ENCODE measurements at regions not wholly inside any gene's neighbourhood (a gene's known extent, or its start where the extent isn't known, plus 50 kb on each side); places are given as distances from the start of the nearest gene placed in this dataset.

- TF ChIP-seq EZH2 (IDR thresholded peaks at IDR 0.05; ENCODE audit: low read length, missing control alignments) (no peak), CTCF (conservative IDR thresholded peaks at IDR 0.05 in 1 of 2, IDR thresholded peaks at IDR 0.05 in 1 of 2; ENCODE audit: low read depth in 1 of 2, low read length in 2 of 2) (no peak)
These were observed 471.5 kb downstream of the PIK3C3 start for GRCh38 chr18:42426496-42427015.

Measured in fibroblast of lung (primary cell).